NCI-H510A (cell line): ENCODE measurements at regions not wholly inside any gene's neighbourhood (a gene's known extent, or its start where the extent isn't known, plus 50 kb on each side); places are given as distances from the start of the nearest gene placed in this dataset.

Experiments
- DNase-seq: peaks from one replicate; lab custom pipeline; 2025; lab: John Stamatoyannopoulos, UW

- no peak for DNase-seq
Measured at GRCh38 chr4:43345323-43345925, 452.9 kb downstream of the GRXCR1 start.

GRCh38 chr4:43348591-43348990 lies 456.1 kb downstream of the GRXCR1 start:
- no peak for DNase-seq

GRCh38 chr4:43351970-43352806 lies 459.7 kb downstream of the GRXCR1 start:
- no peak for DNase-seq

GRCh38 chr4:43352859-43353258 lies 460.3 kb downstream of the GRXCR1 start:
- DNase-seq, result no peak

- no peak for DNase-seq
Measured at GRCh38 chr4:43353552-43353951, 461.0 kb downstream of the GRXCR1 start.

GRCh38 chr4:43356786-43357185 lies 464.3 kb downstream of the GRXCR1 start:
- no peak for DNase-seq

- DNase-seq, result no peak
Measured at GRCh38 chr4:43357252-43357974, 464.9 kb downstream of the GRXCR1 start.

GRCh38 chr4:43360296-43360695 lies 467.8 kb downstream of the GRXCR1 start:
- no peak for DNase-seq

- no peak for DNase-seq
Measured at GRCh38 chr4:43362875-43363636, 470.5 kb downstream of the GRXCR1 start.

GRCh38 chr4:43369036-43369594 lies 476.6 kb downstream of the GRXCR1 start:
- DNase-seq, result no peak

- DNase-seq, result no peak
Measured at GRCh38 chr4:43373201-43373600, 480.7 kb downstream of the GRXCR1 start.

GRCh38 chr4:43374216-43374751 lies 481.8 kb downstream of the GRXCR1 start:
- no peak for DNase-seq

- DNase-seq, result no peak
Measured at GRCh38 chr4:43379016-43379415, 486.5 kb downstream of the GRXCR1 start.

GRCh38 chr4:43380093-43380492 lies 487.6 kb downstream of the GRXCR1 start:
- no peak for DNase-seq

- no peak for DNase-seq
Measured at GRCh38 chr4:43391069-43391468, 498.6 kb downstream of the GRXCR1 start.

GRCh38 chr4:43394976-43395375 lies 502.5 kb downstream of the GRXCR1 start:
- DNase-seq, result no peak

- no peak for DNase-seq
Measured at GRCh38 chr4:43399726-43400125, 507.2 kb downstream of the GRXCR1 start.

GRCh38 chr4:43402393-43402792 lies 509.9 kb downstream of the GRXCR1 start:
- DNase-seq, result no peak

GRCh38 chr4:43410636-43411035 lies 518.1 kb downstream of the GRXCR1 start:
- DNase-seq, result no peak

- DNase-seq, result no peak
Measured at GRCh38 chr4:43411226-43411625, 518.7 kb downstream of the GRXCR1 start.

- no peak for DNase-seq
Measured at GRCh38 chr4:43423276-43423675, 530.8 kb downstream of the GRXCR1 start.

- DNase-seq, result no peak
Measured at GRCh38 chr4:43425206-43425605, 532.7 kb downstream of the GRXCR1 start.
